HepG2 (cell line): ENCODE measurements at regions not wholly inside any gene's neighbourhood (a gene's known extent, or its start where the extent isn't known, plus 50 kb on each side); places are given as distances from the start of the nearest gene placed in this dataset.

ENCODE experiments used
- AHR ChIP-seq: IDR thresholded peaks from 2 replicates; pipeline ENCODE4 v1.6.1; 2018; ENCODE audit warnings: missing genetic modification reagents, missing compliant biosample characterization
- HNRNPLL ChIP-seq: fragments of 200-400 bp; formaldehyde crosslinking; IDR thresholded peaks from 2 replicates; pipeline ENCODE4 v1.6.1; 2017; ENCODE audit warnings: mild to moderate bottlenecking, low read depth, low read length; ENCODE audit not compliant: poor library complexity, severe bottlenecking
- IKZF1 ChIP-seq: fragments of 450-650 bp; IDR thresholded peaks from 2 replicates; pipeline ENCODE4 v1.7.1; 2016
- PHF5A ChIP-seq: IDR thresholded peaks from one replicate; pipeline ENCODE4 v1.6.1; 2018; ENCODE audit warnings: low read depth, missing genetic modification reagents; ENCODE audit not compliant: unreplicated experiment
- ZFP36L1 ChIP-seq: sonication (generic); formaldehyde crosslinking; IDR thresholded peaks from 2 replicates; pipeline ENCODE4 v1.8.0; 2022; ENCODE audit warnings: mild to moderate bottlenecking, missing genetic modification reagents, moderate library complexity
- ZMAT3 ChIP-seq: sonication (generic); formaldehyde crosslinking; conservative IDR thresholded peaks from 2 replicates; pipeline ENCODE4 v1.7.0; 2021; ENCODE audit warnings: missing genetic modification reagents
- ZMYM4 ChIP-seq: sonication (generic); formaldehyde crosslinking; IDR thresholded peaks from 2 replicates; pipeline ENCODE4 v1.8.1; 2023; ENCODE audit warnings: mild to moderate bottlenecking, missing genetic modification reagents
- TF ChIP-seq, protein P1 (sequence below): sonication (generic); formaldehyde crosslinking; IDR thresholded peaks from 2 replicates; pipeline ENCODE4 v1.4.0; 2020; ENCODE audit warnings: missing genetic modification reagents, mild to moderate bottlenecking, borderline replicate concordance
- TF ChIP-seq, protein P2 (sequence below): sonication (generic); formaldehyde crosslinking; IDR thresholded peaks from 2 replicates; pipeline ENCODE4 v1.4.0; 2020; ENCODE audit warnings: missing genetic modification reagents

DNA sequence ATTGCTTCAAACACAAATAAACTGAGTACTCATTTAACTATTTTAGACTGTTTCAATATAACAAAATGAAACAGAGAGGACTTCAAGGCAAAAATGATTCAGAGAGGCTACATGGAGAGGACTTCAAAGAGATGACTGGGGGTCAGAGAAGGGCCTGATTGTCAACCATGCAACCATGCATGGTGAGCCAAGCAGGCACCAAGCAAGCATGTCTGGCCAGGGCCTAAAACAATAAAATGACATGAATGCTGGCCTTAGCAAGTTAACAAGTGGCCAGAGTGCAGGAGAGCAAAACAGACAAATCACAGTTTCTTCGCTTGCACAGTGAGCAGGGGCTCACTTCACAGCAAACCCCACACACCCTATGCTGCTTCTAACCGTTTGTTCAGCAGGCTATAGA, 356.5 kb upstream of the MTPN start (continued):
- TF ChIP-seq ZFP36L1 (CRISPR knock-in tag) (no peak), PHF5A (CRISPR knock-in tag) (no peak), AHR (CRISPR knock-in tag) (no peak), HNRNPLL (no peak), ZMYM4 (CRISPR knock-in tag) (no peak), IKZF1 (no peak), ZMAT3 (CRISPR knock-in tag) (no peak)
- TF ChIP-seq, protein P1, sequence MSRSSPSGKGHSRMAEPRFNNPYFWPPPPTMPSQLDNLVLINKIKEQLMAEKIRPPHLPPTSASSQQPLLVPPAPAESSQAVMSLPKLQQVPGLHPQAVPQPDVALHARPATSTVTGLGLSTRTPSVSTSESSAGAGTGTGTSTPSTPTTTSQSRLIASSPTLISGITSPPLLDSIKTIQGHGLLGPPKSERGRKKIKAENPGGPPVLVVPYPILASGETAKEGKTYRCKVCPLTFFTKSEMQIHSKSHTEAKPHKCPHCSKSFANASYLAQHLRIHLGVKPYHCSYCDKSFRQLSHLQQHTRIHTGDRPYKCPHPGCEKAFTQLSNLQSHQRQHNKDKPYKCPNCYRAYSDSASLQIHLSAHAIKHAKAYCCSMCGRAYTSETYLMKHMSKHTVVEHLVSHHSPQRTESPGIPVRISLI, result no peak
- TF ChIP-seq, protein P2, sequence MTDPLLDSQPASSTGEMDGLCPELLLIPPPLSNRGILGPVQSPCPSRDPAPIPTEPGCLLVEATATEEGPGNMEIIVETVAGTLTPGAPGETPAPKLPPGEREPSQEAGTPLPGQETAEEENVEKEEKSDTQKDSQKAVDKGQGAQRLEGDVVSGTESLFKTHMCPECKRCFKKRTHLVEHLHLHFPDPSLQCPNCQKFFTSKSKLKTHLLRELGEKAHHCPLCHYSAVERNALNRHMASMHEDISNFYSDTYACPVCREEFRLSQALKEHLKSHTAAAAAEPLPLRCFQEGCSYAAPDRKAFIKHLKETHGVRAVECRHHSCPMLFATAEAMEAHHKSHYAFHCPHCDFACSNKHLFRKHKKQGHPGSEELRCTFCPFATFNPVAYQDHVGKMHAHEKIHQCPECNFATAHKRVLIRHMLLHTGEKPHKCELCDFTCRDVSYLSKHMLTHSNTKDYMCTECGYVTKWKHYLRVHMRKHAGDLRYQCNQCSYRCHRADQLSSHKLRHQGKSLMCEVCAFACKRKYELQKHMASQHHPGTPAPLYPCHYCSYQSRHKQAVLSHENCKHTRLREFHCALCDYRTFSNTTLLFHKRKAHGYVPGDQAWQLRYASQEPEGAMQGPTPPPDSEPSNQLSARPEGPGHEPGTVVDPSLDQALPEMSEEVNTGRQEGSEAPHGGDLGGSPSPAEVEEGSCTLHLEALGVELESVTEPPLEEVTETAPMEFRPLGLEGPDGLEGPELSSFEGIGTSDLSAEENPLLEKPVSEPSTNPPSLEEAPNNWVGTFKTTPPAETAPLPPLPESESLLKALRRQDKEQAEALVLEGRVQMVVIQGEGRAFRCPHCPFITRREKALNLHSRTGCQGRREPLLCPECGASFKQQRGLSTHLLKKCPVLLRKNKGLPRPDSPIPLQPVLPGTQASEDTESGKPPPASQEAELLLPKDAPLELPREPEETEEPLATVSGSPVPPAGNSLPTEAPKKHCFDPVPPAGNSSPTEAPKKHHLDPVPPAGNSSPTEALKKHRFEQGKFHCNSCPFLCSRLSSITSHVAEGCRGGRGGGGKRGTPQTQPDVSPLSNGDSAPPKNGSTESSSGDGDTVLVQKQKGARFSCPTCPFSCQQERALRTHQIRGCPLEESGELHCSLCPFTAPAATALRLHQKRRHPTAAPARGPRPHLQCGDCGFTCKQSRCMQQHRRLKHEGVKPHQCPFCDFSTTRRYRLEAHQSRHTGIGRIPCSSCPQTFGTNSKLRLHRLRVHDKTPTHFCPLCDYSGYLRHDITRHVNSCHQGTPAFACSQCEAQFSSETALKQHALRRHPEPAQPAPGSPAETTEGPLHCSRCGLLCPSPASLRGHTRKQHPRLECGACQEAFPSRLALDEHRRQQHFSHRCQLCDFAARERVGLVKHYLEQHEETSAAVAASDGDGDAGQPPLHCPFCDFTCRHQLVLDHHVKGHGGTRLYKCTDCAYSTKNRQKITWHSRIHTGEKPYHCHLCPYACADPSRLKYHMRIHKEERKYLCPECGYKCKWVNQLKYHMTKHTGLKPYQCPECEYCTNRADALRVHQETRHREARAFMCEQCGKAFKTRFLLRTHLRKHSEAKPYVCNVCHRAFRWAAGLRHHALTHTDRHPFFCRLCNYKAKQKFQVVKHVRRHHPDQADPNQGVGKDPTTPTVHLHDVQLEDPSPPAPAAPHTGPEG (CRISPR knock-in tag), result no peak
